NAMALWA (cell line): ENCODE measurements at regions not wholly inside any gene's neighbourhood (a gene's known extent, or its start where the extent isn't known, plus 50 kb on each side); places are given as distances from the start of the nearest gene placed in this dataset.
"Not testable (repeated sequence)": the region's sequence is repeated elsewhere in the genome, so short reads cannot be mapped to it uniquely, and the experiment has no call there.

Experiments
- DNase-seq: peaks from one replicate; pipeline ENCODE4 v3.0.0-alpha.2; 2015; ENCODE audit warnings: low spot score

DNA sequence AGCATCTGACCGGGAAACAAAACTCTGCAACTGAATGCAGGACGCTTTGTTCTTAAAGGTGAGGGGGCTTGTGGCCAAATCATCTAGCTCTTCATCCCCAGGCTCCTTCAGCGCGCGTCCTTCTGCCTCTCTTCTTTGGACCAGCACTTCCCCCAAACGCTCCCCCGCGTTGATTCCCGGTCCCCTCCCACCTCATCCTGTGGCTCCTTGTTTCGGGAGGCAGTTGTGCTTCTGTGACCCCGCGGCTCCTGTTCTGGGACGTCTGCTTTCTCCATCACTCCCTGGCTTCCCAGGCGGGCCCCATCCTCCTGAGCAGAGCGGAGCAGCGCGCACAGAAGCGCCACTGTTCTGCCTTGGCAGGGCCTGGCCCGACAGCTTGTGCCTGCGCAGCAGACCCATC, 109.7 kb upstream of the ZNG1E start:
- DNase-seq = not testable (repeated sequence)

DNA sequence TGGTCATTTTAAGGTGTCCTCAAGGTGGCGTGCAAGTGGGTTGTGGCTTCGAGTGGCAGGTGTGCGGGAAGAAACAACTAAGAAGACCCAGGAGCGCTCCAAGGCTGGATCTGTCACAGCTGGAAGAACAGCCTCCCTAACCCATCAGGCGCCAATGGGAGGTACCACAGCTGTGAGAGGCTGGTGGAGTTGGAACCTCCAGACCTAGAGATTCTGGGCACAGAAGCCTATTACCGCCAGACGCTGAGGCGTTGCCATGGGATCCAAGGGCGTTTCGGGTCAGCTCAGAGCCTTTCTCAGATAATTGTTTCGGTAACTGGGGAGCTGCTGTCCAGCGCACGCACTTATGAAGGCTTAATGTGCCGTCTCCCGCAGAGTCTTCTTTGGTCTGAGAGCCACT, 156.7 kb upstream of the ZNG1E start:
- DNase-seq = not testable (repeated sequence)

DNA sequence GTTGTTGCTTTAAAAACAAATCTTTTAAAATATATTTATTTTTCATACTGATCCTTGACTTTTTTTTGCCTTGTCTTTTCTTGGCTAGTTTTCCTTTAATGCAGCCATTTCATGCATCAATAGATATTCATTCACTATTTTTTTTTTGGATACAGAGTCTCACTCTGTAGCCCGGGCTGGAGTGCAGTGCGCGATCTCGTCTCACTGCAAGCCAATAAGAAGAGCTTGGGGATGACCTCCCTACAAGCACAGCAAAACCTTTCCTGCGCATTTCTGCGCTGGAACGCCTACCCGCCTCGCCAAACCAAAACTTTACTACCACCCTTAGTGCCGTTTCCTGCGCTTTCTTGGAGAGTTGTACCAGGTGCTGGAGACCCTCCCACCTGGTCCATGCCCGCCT, 161.3 kb upstream of the ZNG1E start:
- not testable (repeated sequence) for DNase-seq

DNA sequence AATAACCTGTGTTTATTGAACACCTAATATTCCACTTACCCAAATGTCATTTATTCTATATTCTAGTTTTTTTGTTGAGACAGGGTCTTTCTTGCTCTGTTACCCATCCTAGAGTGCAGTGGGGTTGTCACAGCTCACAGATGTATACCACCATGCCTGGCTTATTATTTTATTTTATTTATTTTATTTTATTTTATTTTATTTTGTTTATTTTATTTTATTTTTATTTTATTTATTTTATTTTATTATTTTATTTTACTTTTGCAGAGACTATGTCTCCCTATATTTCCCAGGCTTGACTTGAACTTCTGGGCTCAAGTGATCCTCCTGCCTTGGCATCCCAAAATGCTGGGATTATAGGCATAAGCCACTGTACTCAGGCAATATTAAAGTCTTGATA, 167.8 kb upstream of the ZNG1E start:
- not testable (repeated sequence) for DNase-seq

DNA sequence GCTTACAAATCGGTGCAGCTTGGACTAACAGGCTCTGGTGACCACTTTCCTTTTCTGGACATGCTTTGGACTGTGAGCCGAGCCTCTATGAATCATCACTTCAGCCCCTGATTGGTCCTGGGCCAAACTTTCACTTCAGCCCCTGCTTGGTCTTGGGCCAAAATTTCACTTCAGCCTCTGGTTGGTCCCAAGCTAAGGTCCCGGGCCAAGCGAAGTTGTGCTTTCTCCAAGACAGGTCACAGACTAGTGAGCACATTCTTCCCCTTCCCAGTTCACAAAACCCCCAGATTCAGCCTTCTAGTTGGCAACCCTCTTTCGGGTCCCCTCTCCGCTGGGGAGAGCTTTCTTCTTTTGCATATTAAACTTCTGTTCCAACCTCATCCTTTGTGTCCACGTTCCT, 171.0 kb upstream of the ZNG1E start:
- not testable (repeated sequence) for DNase-seq

DNA sequence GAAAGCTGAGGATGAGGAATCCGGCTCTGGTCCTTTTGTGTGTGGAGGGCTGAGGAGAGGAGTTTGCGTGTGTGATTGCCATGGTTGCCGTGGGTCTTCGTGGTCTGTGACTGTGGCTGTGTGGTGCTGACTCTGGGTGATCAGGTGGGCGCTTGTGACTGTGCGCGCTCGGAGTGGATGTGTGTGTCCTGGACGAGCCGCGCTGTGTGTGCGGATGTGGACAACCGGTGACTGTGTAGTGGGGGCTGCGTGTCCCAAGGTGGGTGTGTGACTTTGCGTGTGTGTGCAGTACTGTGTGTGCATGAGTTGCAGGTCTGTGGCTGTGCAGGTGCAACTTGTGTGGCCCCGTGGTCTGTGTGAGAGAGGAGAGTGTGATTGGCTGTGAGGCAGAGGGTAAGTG, 172.0 kb upstream of the ZNG1E start:
- DNase-seq = not testable (repeated sequence)

DNA sequence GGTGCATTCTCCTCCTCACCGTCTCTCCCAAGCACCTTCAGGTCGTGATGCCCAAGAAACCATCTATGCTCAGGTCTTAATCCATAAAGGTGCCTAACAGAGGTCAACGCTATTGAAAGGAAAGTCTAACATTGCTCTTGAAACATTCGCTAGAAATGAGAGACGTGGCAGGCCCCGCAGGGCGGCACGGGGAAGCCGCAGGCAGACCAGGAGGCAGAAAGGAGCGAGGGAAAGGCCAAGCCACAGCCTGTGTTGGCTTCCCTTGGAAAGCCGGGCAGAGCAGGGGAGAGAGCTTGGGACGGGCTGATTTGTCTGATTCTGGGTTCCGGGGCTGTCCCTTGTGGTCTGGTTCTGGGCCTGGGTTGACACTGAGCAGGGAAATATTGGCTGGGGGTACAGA, 192.8 kb upstream of the ZNG1E start:
- DNase-seq = not testable (repeated sequence)

DNA sequence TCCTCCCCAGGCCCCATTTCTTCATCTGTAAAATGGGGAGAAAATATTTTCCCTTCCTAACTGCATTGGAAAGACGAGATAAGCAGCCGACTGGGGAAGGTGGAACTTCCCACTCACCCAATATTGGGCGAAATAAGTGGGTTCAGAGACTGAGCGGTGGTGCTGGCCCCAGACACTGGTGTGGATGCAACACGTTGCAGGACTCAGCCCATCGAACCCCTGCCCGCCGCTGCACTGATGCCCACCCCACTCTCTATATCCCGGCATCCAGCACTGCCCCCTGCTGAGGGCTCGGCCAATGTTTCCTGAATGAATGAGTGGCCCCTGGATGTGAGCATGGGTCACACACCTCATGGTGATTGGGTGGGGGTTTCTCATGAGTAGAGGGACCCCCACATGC, 194.4 kb upstream of the ZNG1E start:
- DNase-seq = not testable (repeated sequence)

DNA sequence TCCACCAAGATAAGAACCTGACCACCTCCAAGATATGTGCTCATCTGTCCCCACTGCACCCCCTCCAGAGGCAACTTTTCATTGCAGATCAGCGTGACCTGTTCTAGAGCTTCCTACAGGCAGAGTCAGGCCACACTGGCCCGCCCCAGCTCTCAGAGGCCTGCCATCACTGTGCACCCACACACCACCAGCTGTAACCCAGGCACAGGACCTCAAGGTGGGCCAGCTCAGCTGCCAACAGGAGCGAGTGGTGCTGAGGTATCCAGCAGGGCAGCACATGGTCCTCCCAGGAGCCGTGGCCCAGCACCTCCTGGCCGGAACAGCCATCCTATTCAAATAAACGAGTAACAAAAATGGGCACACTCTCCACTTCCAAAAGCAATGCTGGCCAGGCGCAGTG, 189.9 kb upstream of the FOXD4L5 start:
- DNase-seq = not testable (repeated sequence)

DNA sequence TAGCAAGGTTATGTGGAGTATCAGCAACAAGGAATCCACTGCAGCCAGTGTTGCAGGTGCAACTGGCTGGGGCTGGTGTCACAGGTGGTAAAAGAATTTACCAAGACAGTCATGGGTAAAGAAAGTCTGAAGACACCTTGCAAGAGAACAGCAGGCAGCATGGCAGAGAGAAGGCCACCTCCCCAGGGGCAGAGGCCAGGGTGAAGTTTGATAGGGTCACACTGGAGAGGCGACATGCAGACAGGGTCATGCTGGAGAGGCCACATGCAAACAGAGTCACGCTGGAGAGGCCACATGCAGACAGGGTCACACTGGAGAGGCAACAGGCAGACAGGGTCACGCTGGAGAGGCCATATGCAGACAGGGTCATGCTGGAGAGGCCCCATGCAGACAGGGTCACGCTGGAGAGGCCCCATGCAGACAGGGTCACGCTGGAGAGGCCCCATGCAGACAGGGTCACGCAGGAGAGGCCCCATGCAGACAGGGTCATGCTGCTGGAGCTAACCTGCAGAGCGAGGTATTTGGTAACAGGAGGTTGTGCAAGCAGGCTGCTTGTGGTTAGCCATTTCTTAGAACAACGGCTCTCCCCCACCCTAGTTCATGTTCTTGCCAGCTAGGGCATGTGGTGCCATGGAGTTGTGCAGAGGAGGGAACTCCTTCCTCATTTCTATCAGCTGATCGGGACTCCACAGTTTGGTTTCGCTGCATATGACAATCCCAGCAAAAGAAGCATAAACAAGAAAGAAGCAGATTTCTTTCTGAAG, 188.2 kb upstream of the FOXD4L5 start:
- DNase-seq = not testable (repeated sequence)

DNA sequence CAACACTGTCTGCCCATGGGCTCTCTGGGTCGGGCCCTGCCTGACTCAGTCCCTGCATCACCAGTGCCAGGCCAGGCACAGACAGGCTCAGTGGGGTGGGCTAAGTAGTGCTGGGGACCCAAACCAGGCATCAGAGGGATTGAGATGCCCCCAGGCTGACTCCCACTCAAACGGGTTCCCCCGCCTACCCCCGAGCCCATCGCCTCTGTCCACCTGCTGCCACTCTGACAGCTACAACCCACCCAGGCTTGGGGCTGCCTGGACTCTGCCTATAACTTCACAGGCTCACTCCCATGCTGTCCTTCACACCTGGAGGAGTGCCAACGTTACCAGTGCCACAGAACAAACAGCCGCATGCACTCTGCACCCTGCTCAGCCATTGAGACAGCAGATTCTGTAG, 186.1 kb upstream of the FOXD4L5 start:
- not testable (repeated sequence) for DNase-seq

DNA sequence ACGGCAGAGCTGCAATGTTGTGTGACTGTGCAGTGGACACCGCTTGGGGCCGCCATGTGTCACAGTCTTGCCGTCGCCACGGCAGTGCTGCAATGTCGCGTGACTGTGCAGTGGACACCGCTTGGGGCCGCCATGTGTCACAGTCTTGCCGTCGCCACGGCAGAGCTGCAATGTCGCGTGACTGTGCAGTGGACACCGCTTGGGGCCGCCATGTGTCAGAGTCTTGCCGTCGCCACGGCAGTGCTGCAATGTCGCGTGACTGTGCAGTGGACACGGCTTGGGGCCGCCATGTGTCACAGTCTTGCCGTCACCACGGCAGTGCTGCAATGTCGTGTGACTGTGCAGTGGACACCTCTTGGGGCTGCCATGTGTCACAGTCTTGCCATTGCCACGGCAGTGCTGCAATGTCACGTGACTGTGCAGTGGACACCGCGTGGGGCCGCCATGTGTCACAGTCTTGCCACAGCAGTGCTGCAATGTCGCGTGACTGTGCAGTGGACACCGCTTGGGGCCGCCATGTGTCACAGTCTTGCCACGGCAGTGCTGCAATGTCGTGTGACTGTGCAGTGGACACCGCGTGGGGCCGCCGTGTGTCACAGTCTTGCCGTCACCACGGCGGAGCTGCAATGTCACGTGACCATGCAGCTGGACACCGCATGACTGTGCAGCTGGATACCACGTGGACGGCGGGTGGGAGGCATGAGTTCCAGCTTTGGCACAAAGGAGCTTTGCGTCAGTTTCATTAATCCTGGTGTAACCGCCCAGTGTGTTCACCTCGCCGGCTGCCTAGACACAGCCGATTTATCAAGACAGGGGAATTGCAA, 182.1 kb upstream of the FOXD4L5 start:
- not testable (repeated sequence) for DNase-seq

DNA sequence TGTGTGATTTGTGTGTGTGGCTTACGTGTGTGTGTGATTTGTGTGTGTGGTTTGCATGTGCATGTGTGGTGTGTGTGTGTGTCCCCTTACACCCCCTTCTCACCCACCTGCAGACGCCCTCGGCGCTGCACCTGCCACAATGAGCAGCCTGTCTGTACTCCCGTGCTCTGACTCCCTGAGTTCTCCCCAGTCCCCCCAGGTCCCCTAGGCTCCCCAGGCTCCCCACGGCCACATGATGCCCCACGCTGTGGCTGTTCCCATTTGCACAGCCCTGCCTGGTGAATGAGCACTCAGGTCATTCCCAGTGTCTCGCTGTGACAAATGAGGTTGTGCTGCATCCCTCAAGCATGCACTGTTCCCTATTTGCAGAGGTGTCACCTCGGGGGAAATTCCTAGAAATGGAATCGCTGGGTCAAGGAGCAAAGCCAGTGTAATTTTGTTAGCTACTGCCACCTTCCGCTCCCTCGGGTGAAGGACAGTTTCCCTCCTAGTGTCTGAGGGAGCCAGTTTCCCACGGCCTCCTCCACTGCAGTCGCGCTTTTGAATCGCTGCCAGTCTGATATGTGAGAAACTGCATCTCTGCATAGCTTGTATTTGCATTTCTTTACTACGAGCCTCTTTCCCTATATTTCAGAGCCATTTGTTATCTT, 180.4 kb upstream of the FOXD4L5 start:
- DNase-seq = peak; percentile 2

DNA sequence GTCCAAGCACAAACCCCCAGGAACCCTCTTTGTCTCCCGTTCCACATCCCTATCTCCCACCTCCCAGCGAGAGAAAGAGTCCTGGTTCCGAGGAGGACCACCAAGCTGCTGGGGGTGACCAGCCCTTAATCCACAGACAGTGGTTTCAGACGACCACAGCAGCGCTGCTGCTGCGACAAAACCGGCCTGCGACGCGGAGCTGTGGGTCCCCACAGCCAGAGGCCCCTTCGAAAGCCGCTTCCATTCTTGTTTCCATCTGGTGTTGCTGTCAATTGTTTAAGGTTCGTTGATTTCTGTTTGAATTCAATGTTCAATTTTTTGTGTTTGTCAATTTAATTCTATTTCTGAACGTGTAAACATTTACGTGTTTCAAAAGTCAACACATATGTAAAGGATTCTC, 177.5 kb upstream of the FOXD4L5 start:
- DNase-seq = not testable (repeated sequence)

DNA sequence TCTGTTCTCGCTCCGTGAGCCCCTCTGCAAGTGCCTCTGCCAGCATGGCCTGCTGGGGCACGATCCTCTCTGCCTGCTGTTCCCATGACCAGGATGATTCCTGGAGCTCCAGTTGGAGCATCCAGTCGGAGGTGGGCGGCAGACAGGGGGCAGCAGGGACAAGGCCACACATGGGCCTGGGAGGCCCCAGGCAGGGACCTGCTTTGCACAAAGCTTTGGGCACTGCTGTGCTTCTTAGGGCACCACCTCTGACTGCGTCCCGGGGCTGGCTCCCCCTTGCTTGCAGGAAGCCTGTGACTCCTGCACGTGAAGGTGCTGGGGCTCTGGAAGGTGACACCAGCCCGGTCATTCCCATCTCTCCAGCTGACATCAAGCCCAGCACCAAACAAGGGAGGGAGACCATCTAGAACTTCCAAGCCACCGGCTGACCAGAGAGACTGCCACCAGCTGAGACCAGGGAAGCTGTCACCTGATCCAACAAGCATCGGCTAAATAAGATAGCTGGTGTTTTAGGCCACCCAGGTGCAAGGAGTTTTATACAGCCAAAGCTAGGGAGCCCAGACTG, 174.8 kb upstream of the FOXD4L5 start:
- no peak for DNase-seq

DNA sequence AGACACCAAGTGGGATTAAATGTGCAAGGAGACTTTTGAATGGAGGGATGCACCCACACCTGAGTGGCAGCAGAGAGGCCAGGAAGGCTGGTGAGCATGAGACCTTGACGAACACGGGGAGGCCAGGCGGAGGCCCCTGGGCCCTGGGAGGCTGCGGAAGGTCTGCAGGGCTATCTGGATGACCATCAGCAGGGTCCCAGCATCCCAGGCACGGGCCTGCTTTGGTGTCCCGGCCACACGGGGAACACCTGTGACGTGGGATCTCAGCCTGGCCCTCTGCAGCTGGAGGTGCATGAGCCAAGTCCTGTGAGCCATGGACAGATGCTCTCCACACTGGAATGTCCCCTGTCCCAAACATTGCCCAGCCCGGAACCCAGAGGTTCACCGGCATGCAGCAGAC, 174.0 kb upstream of the FOXD4L5 start:
- no peak for DNase-seq

DNA sequence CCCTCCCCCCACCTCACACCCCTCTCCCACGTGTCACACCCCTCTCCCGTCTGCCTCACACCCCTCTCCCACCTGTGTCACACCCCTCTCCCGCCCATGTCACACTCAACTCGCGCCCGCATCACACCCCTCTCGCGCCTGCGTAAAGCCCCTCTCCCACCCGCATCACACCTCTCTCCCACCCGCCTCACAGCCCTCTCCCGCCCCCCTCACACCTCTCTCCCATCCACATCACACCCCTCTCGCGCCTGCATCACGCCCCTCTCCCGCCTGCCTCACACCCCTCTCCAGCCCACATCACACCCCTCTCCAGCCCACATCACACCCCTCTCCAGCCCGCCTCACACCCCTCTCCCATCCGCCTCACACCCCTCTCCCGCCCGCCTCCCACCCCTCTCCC, 173.5 kb upstream of the FOXD4L5 start:
- no peak for DNase-seq

DNA sequence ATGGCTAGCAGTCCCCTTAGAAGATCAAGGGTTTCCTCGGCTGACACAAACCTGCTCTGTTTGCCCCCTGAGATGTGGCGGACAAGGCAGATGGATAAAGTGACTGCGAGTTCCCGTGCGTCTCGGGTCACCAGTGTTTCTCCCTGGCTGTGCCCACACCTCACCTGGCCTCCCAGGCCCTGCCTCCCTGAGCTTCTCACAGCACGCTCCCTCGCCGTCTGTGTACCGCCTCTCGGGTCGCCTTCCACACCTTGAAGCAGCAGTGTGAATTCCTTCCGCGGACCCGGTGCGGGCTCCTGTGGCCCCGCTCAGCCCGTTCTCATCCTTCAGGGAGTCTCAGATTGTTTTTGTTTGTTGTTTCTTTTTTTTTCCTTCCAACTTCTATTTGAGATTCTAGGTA, 172.0 kb upstream of the FOXD4L5 start:
- not testable (repeated sequence) for DNase-seq

DNA sequence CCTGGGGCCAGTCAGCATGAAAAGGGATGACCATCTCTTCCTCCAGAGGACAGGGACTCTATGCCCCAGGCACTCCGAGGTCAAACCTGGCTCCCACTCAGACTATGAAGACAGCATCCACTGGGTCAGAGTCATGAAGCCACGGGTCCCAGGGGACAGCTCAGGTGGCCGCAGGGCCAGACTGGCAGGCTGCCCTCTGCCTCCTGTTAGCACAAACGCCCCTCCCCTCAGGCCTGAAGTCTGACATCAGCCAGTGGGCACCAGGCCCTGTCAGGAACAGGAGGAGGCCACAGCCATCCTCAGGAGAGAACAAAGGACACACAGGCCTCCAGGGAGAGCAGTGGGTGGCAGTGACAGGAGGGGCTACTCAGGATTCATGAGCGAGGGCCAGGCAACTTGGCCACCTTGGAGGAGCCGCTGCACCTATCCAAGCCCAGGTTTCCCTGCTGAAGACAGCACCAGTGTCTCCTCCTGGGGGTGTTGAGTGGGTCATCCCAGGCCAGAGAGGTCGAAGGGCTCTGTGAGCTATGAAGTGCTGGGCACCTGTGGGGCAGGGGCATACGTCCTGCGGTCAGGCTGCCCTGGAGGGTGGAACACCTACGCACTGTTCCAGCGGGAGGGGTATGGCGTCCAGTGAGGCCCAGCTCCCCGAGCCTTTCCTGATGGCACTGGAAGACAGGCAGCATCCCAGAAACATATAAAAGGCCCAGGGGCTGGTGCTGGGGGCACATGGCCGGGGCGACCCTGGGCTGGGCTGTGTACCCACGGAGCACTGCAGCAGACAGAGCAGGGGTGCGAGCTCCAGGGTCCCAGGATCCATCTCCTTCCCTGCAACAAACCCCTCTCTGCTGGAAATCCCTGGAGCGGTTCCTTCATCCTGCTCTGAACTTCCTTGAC, 171.0 kb upstream of the FOXD4L5 start:
- DNase-seq = not testable (repeated sequence)

DNA sequence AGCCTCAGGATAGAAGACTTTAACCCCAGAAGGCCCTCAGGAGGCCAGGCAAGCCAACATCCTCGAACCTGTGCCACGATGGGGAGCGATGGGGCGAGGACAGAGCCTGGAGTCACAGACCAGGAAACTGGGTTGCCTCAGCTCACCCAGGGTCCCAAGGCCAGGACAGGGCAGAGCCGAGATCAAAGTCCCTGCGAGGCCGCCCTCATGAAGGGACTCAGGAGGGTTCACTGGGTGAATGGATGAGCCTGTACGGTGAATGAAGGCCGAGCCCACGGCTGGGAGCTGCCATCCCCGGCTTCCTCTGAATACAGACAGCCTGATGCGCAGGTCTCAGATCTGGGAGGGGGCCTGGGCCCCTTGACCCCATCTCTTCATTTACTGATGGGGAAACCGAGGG, 170.1 kb upstream of the FOXD4L5 start:
- not testable (repeated sequence) for DNase-seq

DNA sequence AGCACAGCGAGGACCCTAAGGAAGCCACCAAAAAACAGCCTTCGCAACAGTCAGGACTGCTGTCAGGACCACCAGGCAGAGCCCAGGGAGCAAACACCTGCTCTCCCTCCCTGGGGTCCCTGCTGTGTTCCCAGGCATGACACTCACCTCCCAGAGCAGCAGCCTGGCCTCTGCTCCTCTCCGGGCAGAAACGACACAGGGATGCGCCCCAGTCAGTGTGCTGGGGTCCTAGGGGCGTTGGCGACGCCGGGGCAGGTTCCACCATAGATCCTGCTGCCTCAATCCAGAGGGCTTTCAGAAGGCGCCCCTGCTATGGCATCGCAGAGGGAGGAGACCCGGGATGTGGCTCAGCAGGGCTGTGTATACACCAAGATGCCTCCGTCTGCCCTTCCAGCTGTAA, 169.7 kb upstream of the FOXD4L5 start:
- not testable (repeated sequence) for DNase-seq
